Immature natural killer cell (primary cell): ENCODE measurements at regions not wholly inside any gene's neighbourhood (a gene's known extent, or its start where the extent isn't known, plus 50 kb on each side); places are given as distances from the start of the nearest gene placed in this dataset.

Experiments
- DNase-seq, 3 donors: peaks; one replicate each; pipeline ENCODE4 v3.0.0; 2022; ENCODE audit warnings: mixed read lengths in 1 of 3
- H3K27ac Mint-ChIP-seq, 6 donors: one replicate each; pipeline ENCODE4 v1.8.0; 2020; ENCODE audit warnings: mixed read lengths in 6 of 6, mild to moderate bottlenecking in 5 of 6, inconsistent platforms in 4 of 6, moderate library complexity in 3 of 6
- H3K27me3 Mint-ChIP-seq, 3 donors: one replicate each; pipeline ENCODE4 v1.8.0; 2020 to 2021; ENCODE audit warnings: low read depth in 3 of 3, mild to moderate bottlenecking in 3 of 3, mixed read lengths in 3 of 3, moderate library complexity in 3 of 3, inconsistent platforms in 1 of 3
- H3K36me3 Mint-ChIP-seq, 3 donors: one replicate each; pipeline ENCODE4 v1.8.0; 2020; ENCODE audit warnings: mixed read lengths in 3 of 3, inconsistent platforms in 2 of 3, mild to moderate bottlenecking in 2 of 3
- H3K4me1 Mint-ChIP-seq, 2 donors: one replicate each; pipeline ENCODE4 v1.8.0; 2020; ENCODE audit warnings: inconsistent platforms in 2 of 2, mild to moderate bottlenecking in 2 of 2, mixed read lengths in 2 of 2, moderate library complexity in 1 of 2
- H3K4me3 Mint-ChIP-seq, 5 donors: one replicate each; pipeline ENCODE4 v1.8.0; 2020; ENCODE audit warnings: mild to moderate bottlenecking in 5 of 5, mixed read lengths in 5 of 5, inconsistent platforms in 3 of 5, moderate library complexity in 3 of 5
- H3K9me3 Mint-ChIP-seq, 6 donors: one replicate each; pipeline ENCODE4 v1.8.0; 2020; ENCODE audit warnings: mild to moderate bottlenecking in 6 of 6, mixed read lengths in 6 of 6, inconsistent platforms in 4 of 6, moderate library complexity in 3 of 6

- H3K36me3 Mint-ChIP-seq = no peaks in the 10 kb centered on the region
- DNase-seq = no peak
- no peaks in the 10 kb centered on the region for H3K4me1 Mint-ChIP-seq
- H3K9me3 Mint-ChIP-seq = no peaks in the 10 kb centered on the region
- H3K27ac Mint-ChIP-seq = no peak overlapping the region
- H3K4me3 Mint-ChIP-seq = no peak overlapping the region
- H3K27me3 Mint-ChIP-seq = peaks cover 1 to 5% (median 2%) of the 10 kb centered on the region in 3 donors
Measured at GRCh38 chr3:106381286-106381938, 512.6 kb upstream of the CBLB start.

DNA sequence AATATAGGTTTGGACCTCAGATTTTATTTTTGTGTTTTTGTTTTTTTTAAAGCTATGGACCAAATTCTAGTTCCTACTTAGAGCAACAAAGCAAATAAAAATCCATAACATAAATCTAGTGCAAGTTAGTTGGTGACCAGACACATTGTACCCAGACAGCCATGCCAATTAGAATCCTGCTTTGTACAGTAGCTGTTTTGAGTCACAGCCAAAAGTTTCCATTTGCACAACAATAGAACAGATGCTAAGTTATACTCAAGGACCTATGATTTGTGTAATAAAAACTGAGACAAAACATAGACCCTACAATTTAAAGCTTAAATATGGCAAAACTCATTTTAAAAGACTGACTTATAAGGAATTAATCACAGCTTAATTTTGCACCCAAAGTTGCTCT, 513.1 kb upstream of the CBLB start:
- H3K27me3 Mint-ChIP-seq = peaks cover 1 to 5% (median 2%) of the 10 kb centered on the region in 3 donors
- DNase-seq = no peak
- H3K36me3 Mint-ChIP-seq = no peaks in the 10 kb centered on the region
- H3K9me3 Mint-ChIP-seq = no peaks in the 10 kb centered on the region
- no peak overlapping the region for H3K27ac Mint-ChIP-seq
- no peak overlapping the region for H3K4me3 Mint-ChIP-seq
- H3K4me1 Mint-ChIP-seq = no peaks in the 10 kb centered on the region

DNA sequence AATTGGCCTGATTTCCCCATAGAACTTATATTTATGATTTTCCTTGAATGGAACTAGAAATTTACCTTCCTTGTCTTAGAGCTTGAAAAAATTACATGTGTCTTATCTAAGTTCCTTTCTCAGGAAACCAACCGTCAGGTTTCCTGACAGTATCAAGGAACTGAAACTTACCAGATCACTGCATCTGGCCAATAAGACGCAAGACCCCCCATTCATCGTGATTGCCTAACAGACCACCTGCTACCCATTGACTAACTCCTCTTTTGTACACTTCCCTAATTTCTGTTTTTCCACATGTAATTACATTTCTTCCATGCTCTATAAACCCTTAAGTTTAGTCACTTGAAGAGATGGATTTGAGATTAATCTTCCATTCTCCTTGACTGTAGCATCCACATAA, 517.2 kb upstream of the CBLB start:
- Mint-ChIP-seq H3K27me3 (peaks cover 2 to 8% (median 3%) of the 10 kb centered on the region in 3 donors), H3K9me3 (no peaks in the 10 kb centered on the region), H3K4me1 (no peaks in the 10 kb centered on the region), H3K4me3 (no peak overlapping the region), H3K27ac (no peak overlapping the region), H3K36me3 (peaks cover 0 to 4% (median 0%) of the 10 kb centered on the region in 3 donors)
- no peak for DNase-seq

- H3K27ac Mint-ChIP-seq = no peak overlapping the region
- no peak for DNase-seq
- no peaks in the 10 kb centered on the region for H3K4me1 Mint-ChIP-seq
- H3K27me3 Mint-ChIP-seq = peaks cover 1 to 3% (median 2%) of the 10 kb centered on the region in 3 donors
- H3K36me3 Mint-ChIP-seq = peaks cover 0 to 4% (median 0%) of the 10 kb centered on the region in 3 donors
- H3K9me3 Mint-ChIP-seq = no peaks in the 10 kb centered on the region
- no peak overlapping the region for H3K4me3 Mint-ChIP-seq
Measured at GRCh38 chr3:106392915-106393314, 524.1 kb upstream of the CBLB start.

- Mint-ChIP-seq H3K4me1 (no peaks in the 10 kb centered on the region), H3K9me3 (no peaks in the 10 kb centered on the region), H3K36me3 (no peaks in the 10 kb centered on the region), H3K27me3 (peaks cover 0 to 2% (median 0%) of the 10 kb centered on the region in 3 donors), H3K27ac (no peak overlapping the region), H3K4me3 (no peak overlapping the region)
- no peak for DNase-seq
Measured at GRCh38 chr3:106397006-106397405, 528.2 kb upstream of the CBLB start.

- DNase-seq = no peak
- no peak overlapping the region for H3K27ac Mint-ChIP-seq
- peaks cover 0 to 2% (median 0%) of the 10 kb centered on the region in 3 donors for H3K27me3 Mint-ChIP-seq
- H3K36me3 Mint-ChIP-seq = no peaks in the 10 kb centered on the region
- H3K4me3 Mint-ChIP-seq = no peak overlapping the region
- no peaks in the 10 kb centered on the region for H3K9me3 Mint-ChIP-seq
- H3K4me1 Mint-ChIP-seq = no peaks in the 10 kb centered on the region
Measured at GRCh38 chr3:106398891-106399600, 530.2 kb upstream of the CBLB start.

- peaks cover 0 to 2% (median 0%) of the 10 kb centered on the region in 3 donors for H3K27me3 Mint-ChIP-seq
- no peak overlapping the region for H3K27ac Mint-ChIP-seq
- no peaks in the 10 kb centered on the region for H3K4me1 Mint-ChIP-seq
- H3K4me3 Mint-ChIP-seq = no peak overlapping the region
- H3K9me3 Mint-ChIP-seq = no peaks in the 10 kb centered on the region
- H3K36me3 Mint-ChIP-seq = no peaks in the 10 kb centered on the region
- DNase-seq = no peak
Measured at GRCh38 chr3:106399761-106400160, 530.9 kb upstream of the CBLB start.

DNA sequence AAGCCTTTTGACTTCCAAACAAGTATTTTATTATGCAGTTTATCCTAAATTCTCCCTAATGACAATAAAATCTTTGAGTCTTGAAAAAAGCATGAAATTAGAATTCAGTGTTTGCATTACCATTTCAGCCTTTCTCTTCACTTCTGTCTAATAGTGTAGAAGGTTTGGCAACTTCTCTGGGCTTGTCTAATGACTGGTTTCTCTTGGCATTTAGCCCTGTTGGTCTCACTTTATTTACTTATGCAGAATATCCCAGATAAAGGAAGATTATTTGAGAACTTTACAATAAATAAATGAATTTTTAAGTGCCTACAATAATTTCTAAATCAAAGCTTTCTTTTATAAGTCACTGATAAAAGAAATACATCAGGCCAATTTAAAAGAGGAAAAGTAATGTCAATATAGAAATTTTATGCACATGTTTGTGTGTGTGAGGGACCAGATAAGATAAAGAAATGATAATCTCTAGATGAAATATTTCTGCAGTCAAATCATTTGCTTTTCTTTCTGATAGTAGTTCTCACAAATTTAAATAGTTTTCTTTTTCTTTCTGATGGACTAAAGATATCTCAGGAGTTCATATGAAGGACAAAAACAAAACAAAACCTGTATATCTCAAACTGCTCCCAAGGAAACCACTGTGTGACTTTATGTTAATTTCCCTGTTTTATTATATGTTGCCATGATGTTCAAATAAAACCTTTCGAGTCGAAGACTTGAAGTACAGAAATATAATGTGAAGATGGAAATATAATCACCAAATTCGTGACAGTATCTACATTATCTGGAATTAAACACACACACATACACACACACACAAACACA, 533.1 kb upstream of the CBLB start:
- DNase-seq = no peak
- peaks cover 0 to 2% (median 0%) of the 10 kb centered on the region in 3 donors for H3K27me3 Mint-ChIP-seq
- H3K4me1 Mint-ChIP-seq = no peaks in the 10 kb centered on the region
- no peak overlapping the region for H3K27ac Mint-ChIP-seq
- no peak overlapping the region for H3K4me3 Mint-ChIP-seq
- H3K36me3 Mint-ChIP-seq = no peaks in the 10 kb centered on the region
- no peaks in the 10 kb centered on the region for H3K9me3 Mint-ChIP-seq

DNA sequence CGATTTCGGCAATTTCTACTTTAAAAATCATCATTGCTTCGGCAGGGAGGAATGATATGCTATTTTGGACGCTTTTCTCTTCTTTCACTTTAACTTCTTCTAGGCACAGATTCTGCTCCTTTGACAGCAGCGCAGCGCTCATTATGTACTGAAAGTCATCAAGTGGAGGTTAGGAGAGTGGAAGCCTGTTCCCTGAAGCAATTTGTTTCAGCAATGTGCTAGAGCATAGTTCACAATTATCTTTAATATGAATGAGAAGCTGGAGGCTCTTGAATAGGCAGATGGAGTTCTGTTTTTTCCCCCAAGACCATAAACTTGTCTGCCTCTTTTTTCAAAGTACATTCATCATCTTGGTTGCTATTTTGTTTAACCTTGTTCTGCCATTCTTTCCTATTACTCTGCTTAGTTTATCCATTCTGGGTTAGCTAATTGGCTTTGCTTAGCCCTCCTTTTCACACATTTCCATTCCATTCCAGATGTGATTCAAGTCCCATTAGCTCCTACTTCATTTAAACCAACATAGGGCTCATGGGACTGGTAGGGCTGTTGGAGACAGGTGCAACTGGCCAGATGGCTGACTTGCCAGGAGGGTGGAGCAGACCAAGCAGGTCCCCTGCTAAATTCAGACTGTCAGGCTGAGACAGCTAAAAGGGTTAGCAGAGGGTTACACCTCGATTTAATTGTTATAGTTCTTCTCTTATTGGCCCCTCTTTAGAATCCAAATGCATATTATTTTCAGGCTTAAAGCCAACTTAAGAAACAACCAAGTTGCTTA, 534.7 kb upstream of the CBLB start:
- no peaks in the 10 kb centered on the region for H3K36me3 Mint-ChIP-seq
- no peak overlapping the region for H3K27ac Mint-ChIP-seq
- no peaks in the 10 kb centered on the region for H3K4me1 Mint-ChIP-seq
- no peaks in the 10 kb centered on the region for H3K9me3 Mint-ChIP-seq
- H3K27me3 Mint-ChIP-seq = peaks cover 0 to 2% (median 0%) of the 10 kb centered on the region in 3 donors
- no peak overlapping the region for H3K4me3 Mint-ChIP-seq
- DNase-seq = no peak

DNA sequence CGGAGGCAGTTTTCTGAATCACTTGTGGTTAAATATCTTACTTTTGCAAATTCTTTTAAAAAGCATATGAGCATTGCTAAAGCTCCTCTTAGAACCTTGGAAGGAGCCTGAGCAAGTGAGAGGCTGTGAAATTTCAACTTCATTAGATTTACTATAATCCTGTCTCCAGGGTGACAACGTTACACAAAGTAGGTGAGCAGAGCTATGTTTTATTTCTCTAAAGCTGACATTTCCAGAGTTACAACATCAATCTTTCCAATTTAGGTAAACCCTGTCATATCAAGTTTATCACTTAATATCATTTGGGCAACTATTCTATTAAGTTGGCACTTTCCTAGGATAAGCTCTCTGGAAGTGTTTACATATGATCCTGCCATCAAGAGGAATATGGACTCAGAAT, 544.9 kb upstream of the CBLB start:
- no peak for DNase-seq
- Mint-ChIP-seq H3K27ac (no peak overlapping the region), H3K9me3 (peaks cover 0 to 1% (median 0%) of the 10 kb centered on the region in 6 donors), H3K36me3 (peaks cover 0 to 9% (median 5%) of the 10 kb centered on the region in 3 donors), H3K4me3 (no peak overlapping the region), H3K4me1 (no peaks in the 10 kb centered on the region), H3K27me3 (peaks cover 0 to 2% (median 0%) of the 10 kb centered on the region in 3 donors)

DNA sequence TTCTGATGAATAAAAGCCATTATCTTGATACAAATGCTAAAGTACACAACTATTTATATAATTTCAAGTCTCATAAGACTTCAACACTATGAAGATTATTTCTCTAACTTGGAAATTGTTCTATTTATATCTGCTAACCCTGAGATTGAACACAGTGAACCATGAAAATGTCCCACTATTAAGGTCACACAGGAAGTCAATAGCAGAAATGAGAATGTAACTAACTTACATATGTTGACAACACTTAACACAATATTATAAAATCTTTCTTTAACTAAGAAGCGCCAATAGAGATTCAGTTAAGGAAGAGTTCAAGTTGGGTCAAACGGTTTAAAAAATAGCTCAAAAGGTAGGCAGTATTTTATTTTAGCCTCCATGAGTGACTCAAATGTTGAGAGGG, 551.8 kb upstream of the CBLB start:
- Mint-ChIP-seq H3K4me3 (no peak overlapping the region), H3K9me3 (no peaks in the 10 kb centered on the region), H3K4me1 (peaks cover 0 to 4% of the 10 kb centered on the region in 2 donors), H3K27me3 (no peaks in the 10 kb centered on the region), H3K27ac (no peak overlapping the region), H3K36me3 (peaks cover 0 to 5% (median 0%) of the 10 kb centered on the region in 3 donors)
- no peak for DNase-seq

DNA sequence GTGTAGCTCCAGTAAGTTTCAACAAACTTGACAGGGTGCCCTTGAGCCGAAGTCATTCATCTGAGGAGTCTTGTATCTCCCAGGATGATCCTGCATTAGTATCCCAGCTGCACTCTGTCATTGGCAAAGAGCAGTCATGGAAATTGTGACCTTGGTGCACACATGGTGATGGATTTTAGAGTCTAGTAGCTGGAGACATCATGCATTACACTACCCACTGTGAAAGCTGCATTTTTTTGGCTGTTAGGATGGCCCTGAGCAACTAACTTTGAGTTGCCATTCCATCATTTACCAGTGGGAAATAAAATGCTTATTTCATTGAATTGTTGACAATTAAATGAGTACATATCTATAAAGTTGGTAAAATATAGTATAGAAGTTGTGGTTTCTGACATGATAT, 552.6 kb upstream of the CBLB start:
- no peak for DNase-seq
- Mint-ChIP-seq H3K27me3 (no peaks in the 10 kb centered on the region), H3K9me3 (no peaks in the 10 kb centered on the region), H3K4me1 (peaks cover 0 to 4% of the 10 kb centered on the region in 2 donors), H3K27ac (no peak overlapping the region), H3K36me3 (peaks cover 0 to 5% (median 0%) of the 10 kb centered on the region in 3 donors), H3K4me3 (no peak overlapping the region)

- Mint-ChIP-seq H3K4me1 (peaks cover 0 to 4% of the 10 kb centered on the region in 2 donors), H3K27ac (no peak overlapping the region), H3K27me3 (no peaks in the 10 kb centered on the region), H3K36me3 (peaks cover 0 to 5% (median 0%) of the 10 kb centered on the region in 3 donors), H3K4me3 (no peak overlapping the region), H3K9me3 (no peaks in the 10 kb centered on the region)
- no peak for DNase-seq
Measured at GRCh38 chr3:106421909-106422308, 553.1 kb upstream of the CBLB start.
